Left colon (tissue), 2 donors: ENCODE measurements at regions not wholly inside any gene's neighbourhood (a gene's known extent, or its start where the extent isn't known, plus 50 kb on each side); places are given as distances from the start of the nearest gene placed in this dataset.

Experiments used
- ATAC-seq: fragments of 200-7000 bp; cut with Tn5 transposase; one replicate; pipeline ENCODE4 v1.9.1; 2020; ENCODE audit warnings: mild to moderate bottlenecking, moderate library complexity
- DNase-seq, 2 donors: peaks; one replicate each; pipeline ENCODE4 v3.0.0-alpha.2; 2020
- intact Hi-C, 2 donors: fragments of 100-400 bp; cut with DNase I in 1 of 2; cut with micrococcal nuclease in 1 of 2; formaldehyde crosslinking; loops; one replicate each; pipeline versions ENCODE4 v1.11.2 to v1.14.0; 2022; cut with DNase I, micrococcal nuclease
- donor health status: DM: no; HTN: no; CAD: no.
- donor health status: DM: yes; HTN: yes; CAD: no.

GRCh38 chr5:2044041-2044440 lies 161.3 kb upstream of the IRX4 start:
- no peak for DNase-seq
- intact Hi-C loops: no loop called here
- ATAC-seq: no peak

DNA sequence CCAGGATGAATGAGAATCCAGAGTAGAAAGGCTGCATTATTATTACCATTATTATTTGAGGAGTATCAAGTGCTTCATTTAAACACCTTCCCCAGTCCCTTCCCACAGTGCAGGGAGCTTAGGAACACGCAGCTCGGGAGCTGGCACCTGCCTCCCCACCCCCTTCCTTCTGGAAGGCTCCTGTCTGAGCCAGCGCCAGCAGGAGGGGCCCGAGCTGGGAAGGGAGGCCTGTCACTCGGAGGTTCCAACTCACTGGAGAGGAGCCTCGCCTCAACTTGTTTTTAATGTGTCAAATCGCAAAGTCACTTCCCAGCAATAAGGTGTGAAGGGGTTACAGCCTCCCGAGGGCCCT lies 156.4 kb upstream of the IRX4 start:
- no peak for DNase-seq
- intact Hi-C loops: no loop called here
- ATAC-seq: no peak

DNA sequence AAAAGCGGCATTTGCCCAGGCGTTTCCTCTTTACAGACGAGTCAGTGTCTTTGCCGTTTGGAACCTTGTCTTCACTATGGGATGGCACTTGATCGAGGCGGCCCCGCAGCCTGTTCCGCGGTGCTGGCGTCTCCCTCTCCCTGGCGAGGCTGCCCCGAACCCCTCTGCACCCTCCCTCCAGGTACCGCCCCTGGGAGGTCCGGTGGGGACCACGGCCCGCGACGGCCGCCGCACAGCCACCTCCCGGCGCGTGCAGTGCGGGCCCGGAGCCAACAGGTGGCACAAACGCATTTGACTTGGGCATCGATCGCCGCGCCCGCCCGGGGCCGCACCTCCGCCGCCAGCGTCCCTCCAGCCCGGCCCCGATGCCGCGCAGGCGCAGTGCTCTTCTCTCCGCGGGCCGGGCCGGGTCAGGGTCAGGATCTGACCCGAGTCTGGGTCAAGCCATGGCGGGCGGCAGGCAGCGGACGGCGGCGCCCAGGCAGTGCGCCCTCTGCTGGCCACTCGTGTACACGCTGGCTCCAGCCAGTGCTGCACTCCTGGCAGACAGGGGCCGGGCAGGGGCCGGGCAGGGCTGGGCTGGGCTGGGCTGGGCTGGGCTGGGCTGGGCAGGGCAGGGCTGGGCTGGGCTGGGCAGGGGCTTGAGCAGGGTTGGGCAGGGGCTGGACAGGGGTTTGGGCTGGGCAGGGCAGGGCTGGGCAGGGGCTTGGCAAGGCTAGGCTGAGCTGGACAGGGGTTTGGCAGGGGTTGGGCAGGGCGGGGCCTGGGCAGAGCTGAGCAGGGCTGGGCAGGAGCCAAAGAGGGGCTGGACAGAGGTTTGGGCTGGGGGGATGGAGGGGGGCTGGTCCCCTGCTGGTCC lies 155.8 kb upstream of the IRX4 start:
- intact Hi-C loops: no loop called here
- ATAC-seq (peak; percentile 58), DNase-seq (peak in 1 of 2 donors; percentile 41)

DNA sequence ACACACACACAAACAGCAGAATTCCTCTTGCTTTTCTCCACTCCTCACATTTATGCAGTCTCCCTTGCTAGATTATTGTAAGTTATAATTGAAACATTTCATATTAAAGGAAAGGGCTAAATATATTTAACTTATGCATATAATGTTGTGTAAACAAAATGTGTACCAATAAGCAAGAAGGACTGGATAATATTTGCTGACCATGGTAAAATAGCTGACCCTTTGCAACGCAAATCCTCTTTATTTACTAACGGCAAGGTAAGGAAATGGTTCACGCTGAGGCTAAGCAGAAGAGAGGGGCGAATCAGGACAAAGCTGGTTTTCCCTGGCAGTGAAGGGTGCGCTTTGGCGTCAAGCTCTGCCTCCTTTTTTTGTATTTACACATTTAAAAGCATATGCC lies 154.2 kb upstream of the IRX4 start:
- intact Hi-C loops: no loop called here
- ATAC-seq (no peak), DNase-seq (no peak)

GRCh38 chr5:2032432-2032831 lies 149.7 kb upstream of the IRX4 start:
- ATAC-seq (no peak), DNase-seq (no peak)
- intact Hi-C loops: no loop called here

DNA sequence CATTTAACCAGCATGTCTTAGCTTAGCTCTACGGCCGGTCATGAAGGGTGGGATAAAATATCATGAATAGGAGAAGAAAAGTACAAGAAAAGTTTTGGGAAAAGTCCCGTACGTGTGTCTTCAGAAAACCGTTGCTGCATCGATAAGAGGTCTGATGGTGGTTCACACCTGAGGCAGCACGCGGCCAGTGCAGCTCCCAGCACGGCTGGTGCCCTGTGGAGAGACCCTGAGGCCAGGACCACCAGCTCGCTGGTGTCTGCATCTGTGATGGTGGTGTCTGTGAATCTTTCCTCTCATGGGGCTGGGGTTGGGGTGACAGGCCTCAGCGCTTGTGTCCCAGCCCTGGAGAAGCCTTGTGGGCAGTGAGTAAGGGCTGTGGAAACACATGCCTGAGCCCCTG lies 148.9 kb upstream of the IRX4 start:
- ATAC-seq: no peak
- DNase-seq: no peak
- intact Hi-C loops: no loop called here

- intact Hi-C loops: no loop called here
- no peak for ATAC-seq
- no peak for DNase-seq
Observed at GRCh38 chr5:2030131-2030530, 147.4 kb upstream of the IRX4 start.

DNA sequence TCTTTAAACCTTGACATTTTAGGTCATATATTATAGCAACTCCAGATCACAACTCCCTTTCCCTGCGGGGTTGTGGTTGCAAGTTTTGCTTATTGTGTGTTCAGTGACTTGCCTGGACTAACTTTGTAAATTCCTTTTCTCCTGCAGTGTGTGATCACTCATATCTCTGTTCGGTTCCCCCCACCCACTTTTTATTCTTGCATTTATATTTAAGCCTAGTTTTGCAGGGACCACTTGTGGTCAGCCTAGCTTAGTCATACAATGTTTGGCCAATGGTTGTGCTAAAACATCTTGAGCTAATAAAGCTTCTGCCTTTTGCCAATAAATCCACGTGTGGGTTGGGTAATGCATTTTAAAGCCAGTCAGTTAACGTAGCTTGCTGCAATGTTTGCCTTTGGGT lies 146.5 kb upstream of the IRX4 start:
- intact Hi-C loops: no loop called here
- ATAC-seq (no peak), DNase-seq (no peak)

- intact Hi-C loops: no loop called here
- no peak for ATAC-seq
- no peak for DNase-seq
Observed at GRCh38 chr5:2027790-2028189, 145.1 kb upstream of the IRX4 start.

DNA sequence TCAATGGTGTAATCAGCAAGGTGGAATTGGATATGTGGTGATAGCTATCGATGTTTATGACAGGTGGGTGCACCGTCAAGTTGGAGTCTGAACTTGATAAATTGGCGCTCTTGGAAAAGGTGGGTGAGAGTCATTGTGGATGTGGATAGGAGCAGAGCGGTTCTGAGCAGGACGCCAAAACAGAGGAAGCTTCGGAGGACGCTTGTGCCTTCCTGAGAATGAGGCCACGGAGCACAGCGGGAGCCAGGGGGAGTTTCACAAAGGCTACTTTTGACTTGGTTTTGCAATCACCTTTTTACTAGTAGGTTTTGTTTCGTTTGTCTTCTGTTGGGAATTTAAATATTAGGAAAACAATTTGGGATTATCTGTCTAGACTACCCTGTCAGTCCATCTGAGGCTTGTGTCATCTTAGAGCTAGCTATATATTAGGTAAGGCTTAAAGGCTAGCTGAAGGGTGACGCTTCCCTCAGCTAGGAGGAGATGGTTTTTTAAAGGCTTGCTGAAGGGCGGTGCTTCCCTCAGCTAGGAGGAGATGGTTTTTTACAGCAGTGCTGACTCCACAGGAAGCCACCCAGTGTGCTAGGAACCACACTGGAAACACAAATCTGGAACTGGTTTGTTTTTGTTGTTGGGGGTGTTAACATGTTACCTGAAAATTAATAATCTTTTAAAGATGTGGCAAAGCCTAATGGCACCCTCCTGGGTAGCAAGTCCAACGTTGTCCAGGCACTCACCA lies 142.4 kb upstream of the IRX4 start:
- DNase-seq (no peak), ATAC-seq (no peak)
- intact Hi-C loops: no loop called here

- intact Hi-C loops: no loop called here
- DNase-seq (no peak), ATAC-seq (no peak)
Observed at GRCh38 chr5:2023196-2023595, 140.5 kb upstream of the IRX4 start.

DNA sequence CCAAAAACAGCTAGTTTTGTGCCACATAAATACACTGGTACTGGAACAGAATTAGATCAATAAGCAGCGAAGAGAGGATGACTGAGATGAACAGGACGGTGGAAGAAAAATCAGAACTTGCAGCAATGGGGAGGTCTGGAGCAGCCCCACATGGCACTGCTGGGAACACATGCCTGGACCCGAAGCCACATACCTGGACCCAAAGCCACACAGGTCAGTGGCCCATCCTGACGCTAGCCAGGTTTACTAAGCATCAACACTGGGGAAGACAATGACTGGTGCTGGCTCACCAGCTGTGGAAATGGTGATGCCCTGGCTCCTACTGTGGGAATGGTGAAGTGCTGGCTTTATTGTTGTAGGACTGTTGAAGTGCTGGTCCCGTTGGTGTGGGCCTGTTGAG lies 139.7 kb upstream of the IRX4 start:
- intact Hi-C loops: no loop called here
- ATAC-seq: no peak
- DNase-seq: no peak

DNA sequence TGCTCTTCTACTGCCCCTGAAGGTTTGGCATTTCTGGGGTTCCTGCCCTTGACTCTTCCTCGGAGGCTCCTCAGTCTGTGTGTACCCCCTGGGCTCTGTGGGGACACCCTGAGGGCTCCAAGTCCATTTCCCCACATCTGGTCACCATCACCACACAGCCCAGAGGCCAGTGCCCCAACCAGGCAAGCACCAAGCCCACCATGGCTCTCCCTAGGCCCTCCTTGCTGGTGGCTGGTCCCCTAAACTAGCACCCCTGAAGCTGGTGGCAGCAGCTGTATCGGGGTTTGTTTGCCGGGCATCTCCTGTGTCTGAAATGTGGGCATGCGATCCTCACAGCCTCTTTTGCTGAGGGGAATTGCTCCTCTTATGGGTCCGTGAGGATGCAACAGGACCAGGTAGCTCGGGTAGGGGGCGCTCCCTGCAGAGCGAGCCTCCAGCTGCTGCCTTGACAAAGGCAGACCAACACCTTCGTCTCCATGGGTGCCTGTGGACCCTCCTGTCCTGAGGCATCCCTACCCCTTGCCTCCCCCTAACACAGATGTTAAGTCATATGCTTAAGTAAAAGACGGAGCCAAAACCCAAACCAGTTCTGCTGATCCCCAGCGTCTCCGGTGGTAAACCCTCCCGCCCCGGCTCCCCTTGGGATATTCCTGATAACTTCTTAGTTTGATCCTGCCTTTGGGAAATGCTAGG lies 138.9 kb upstream of the IRX4 start:
- ATAC-seq (no peak), DNase-seq (no peak)
- intact Hi-C loops: no loop called here

- ATAC-seq (no peak), DNase-seq (no peak)
- intact Hi-C loops: no loop called here
Observed at GRCh38 chr5:2020730-2021129, 138.0 kb upstream of the IRX4 start.

DNA sequence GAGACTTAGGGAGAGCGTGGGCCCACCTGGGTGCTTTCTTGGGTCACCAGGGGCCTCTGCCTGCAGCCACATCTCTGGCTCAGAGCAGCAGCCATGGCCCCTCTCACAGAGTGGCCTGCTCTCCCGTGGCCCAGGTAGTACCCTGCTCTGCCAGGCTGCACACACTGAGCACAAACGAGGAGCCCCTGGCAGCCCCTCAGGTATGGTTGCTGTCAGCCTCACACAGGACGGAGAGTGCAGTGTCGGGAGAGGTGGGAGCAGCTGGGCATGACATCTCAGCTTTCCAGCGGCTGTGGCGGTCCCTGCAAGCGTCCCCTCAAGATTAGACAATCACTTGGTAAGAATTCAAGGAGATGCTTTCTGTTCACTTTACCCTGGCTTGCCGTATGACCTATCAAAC lies 137.0 kb upstream of the IRX4 start:
- ATAC-seq (no peak), DNase-seq (no peak)
- intact Hi-C loops: no loop called here

DNA sequence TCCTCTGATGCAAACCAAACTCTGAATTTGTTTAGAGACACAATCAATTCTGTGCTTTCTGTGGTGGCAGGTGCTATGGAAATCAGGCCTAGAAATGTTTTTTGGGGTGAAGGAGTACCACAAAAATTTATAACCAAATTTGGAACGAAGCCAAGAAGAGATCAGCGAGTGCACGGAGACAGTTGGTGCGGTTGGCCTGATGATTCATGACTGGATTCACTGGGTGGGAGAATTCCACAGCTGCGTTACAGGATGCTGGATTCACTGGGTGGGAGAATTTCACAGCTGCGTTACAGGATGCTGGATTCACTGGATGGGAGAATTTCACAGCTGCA lies 135.6 kb upstream of the IRX4 start:
- no peak for DNase-seq
- no peak for ATAC-seq
- intact Hi-C loops: no loop called here

- intact Hi-C loops: no loop called here
- ATAC-seq (no peak), DNase-seq (peak in 1 of 2 donors; percentile 19)
Observed at GRCh38 chr5:2017540-2018389, 135.0 kb upstream of the IRX4 start.

GRCh38 chr5:2015961-2016360 lies 133.2 kb upstream of the IRX4 start:
- DNase-seq: no peak
- intact Hi-C loops: no loop called here
- no peak for ATAC-seq

DNA sequence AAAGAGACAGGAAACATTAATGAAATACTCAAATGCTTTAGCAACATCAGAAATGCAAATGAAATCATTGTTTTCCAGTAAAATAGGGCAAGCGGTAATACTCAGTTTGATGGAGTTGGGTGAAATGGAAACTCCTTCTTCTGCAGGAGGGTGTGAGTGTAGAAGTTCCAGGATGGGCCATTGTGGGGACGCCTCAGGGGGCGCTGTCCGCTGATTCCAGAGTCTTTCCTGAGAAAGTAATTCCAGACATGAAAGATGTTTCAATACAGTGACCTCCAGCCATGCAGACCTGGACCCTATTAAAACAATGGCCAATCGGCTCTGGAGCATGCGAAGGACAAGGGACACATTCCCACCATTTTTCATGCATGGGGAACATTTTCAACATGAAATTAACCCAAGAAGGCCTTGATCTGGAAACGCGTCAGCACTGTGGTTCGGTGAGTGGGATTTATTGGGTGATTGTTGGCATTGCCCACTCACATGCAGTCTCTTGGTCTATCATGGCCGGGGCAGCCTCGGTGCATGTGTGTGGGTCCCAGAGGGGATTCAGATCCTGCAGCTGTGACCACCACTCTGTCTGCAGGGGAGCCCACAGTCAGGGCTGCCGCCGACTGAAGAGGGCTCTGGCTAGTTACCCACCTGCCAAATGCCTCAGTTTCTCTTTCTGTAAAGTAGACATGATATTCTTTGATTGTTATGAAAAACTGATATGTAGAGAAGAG lies 132.6 kb upstream of the IRX4 start:
- ATAC-seq: no peak
- intact Hi-C loops: no loop called here
- DNase-seq: no peak
